IMR-90 (cell line): ENCODE measurements at regions not wholly inside any gene's neighbourhood (a gene's known extent, or its start where the extent isn't known, plus 50 kb on each side); places are given as distances from the start of the nearest gene placed in this dataset.

Experiments
- ATAC-seq: fragments of 200-7000 bp; cut with Tn5 transposase; 2 replicates; pipeline ENCODE4 v1.9.1; 2020; ENCODE audit warnings: low read depth, mild to moderate bottlenecking, moderate library complexity
- BruUV-seq: library from RNA; stranded (reverse); fragments of 400-500 nt; replicated peaks from 2 replicates; lab custom pipeline; 2021; lab: Mats Ljungman, UMichigan
- CTCF ChIA-PET: fragments of 300-600 bp; formaldehyde crosslinking; extraction: SDS; loops from one replicate; lab custom pipeline; 2021; ENCODE audit warnings: antibody characterized with exemption; lab: Yijun Ruan, JAX
- POLR2A ChIA-PET: fragments of 300-600 bp; sonication (Branson Sonifier 250); formaldehyde crosslinking; loops from one replicate; lab custom pipeline; 2022; ENCODE audit warnings: antibody characterized with exemption; ENCODE audit not compliant: unreplicated experiment; lab: Charles Lee
- DNase-seq: peaks from one replicate; pipeline ENCODE4 v3.0.0; 2013
- H2AFZ ChIP-seq: replicated peaks from 2 replicates; pipeline ENCODE3; 2013; ENCODE audit warnings: low read length, mild to moderate bottlenecking; ENCODE audit not compliant: poor library complexity
- H2AK5ac ChIP-seq: 2 replicates; pipeline ENCODE4 v1.6.1; 2013; ENCODE audit warnings: low read depth, low read length, inconsistent platforms
- H2AK9ac ChIP-seq: replicated peaks from 2 replicates; pipeline ENCODE3; 2013; ENCODE audit warnings: mild to moderate bottlenecking, low read depth, low read length, moderate library complexity; ENCODE audit not compliant: poor library complexity
- H2BK120ac ChIP-seq: 2 replicates; pipeline ENCODE4 v1.6.1; 2013; ENCODE audit warnings: low read depth, low read length, inconsistent platforms
- H2BK15ac ChIP-seq: 3 replicates; pipeline ENCODE4 v1.6.1; 2013; ENCODE audit warnings: low read depth, low read length, inconsistent platforms
- H2BK20ac ChIP-seq: 2 replicates; pipeline ENCODE4 v1.6.1; 2013; ENCODE audit warnings: low read depth, mild to moderate bottlenecking, inconsistent platforms, low read length, moderate library complexity
- H2BK5ac ChIP-seq: 2 replicates; pipeline ENCODE4 v1.6.1; 2013; ENCODE audit warnings: mild to moderate bottlenecking, low read depth, low read length, inconsistent platforms; ENCODE audit not compliant: poor library complexity, severe bottlenecking
- H3K14ac ChIP-seq: replicated peaks from 2 replicates; pipeline ENCODE4 v1.6.1; 2013; ENCODE audit warnings: low read depth, low read length, inconsistent platforms
- H3K18ac ChIP-seq: 2 replicates; pipeline ENCODE4 v1.6.1; 2013; ENCODE audit warnings: low read depth, low read length, control low read depth
- H3K23ac ChIP-seq: 2 replicates; pipeline ENCODE4 v1.6.1; 2013; ENCODE audit warnings: low read depth, low read length, inconsistent platforms
- H3K27ac ChIP-seq: 2 replicates; pipeline ENCODE4 v1.5.1; 2013; ENCODE audit warnings: mild to moderate bottlenecking, control low read depth, low read length; ENCODE audit not compliant: insufficient read depth
- H3K27me3 ChIP-seq: 2 replicates; pipeline ENCODE4 v1.6.1; 2013; ENCODE audit warnings: low read length; ENCODE audit not compliant: control insufficient read depth, insufficient read depth
- H3K36me3 ChIP-seq: 2 replicates; pipeline ENCODE4 v1.6.1; 2013; ENCODE audit warnings: low read length, mixed read lengths; ENCODE audit not compliant: control insufficient read depth, insufficient read depth
- H3K4ac ChIP-seq: 2 replicates; pipeline ENCODE4 v1.6.1; 2013; ENCODE audit warnings: low read depth, low read length, inconsistent platforms
- H3K4me1 ChIP-seq: 2 replicates; pipeline ENCODE4 v1.6.1; 2013; ENCODE audit warnings: low read length, mixed read lengths; ENCODE audit not compliant: control insufficient read depth, insufficient read depth
- H3K4me2 ChIP-seq: 2 replicates; pipeline ENCODE4 v1.6.1; 2013; ENCODE audit warnings: low read depth, mild to moderate bottlenecking, control low read depth, low read length, moderate library complexity
- H3K4me3 ChIP-seq: 2 replicates; pipeline ENCODE4 v1.5.1; 2013; ENCODE audit warnings: low read depth, mild to moderate bottlenecking, control low read depth, low read length, moderate library complexity; ENCODE audit not compliant: insufficient read depth
- H3K56ac ChIP-seq: 2 replicates; pipeline ENCODE4 v1.6.1; 2013; ENCODE audit warnings: low read length, inconsistent platforms; ENCODE audit not compliant: insufficient read depth; ENCODE audit errors: extremely low read depth
- H3K79me1 ChIP-seq, 2 experiments: 2 replicates each; pipeline ENCODE4 v1.6.1; 2013; ENCODE audit warnings: low read length in 2 of 2, inconsistent platforms in 1 of 2, low read depth in 1 of 2
- H3K9ac ChIP-seq: 2 replicates; pipeline ENCODE4 v1.6.1; 2013; ENCODE audit warnings: low read depth, low read length, control low read depth
- H3K9me1 ChIP-seq: 2 replicates; pipeline ENCODE4 v1.6.1; 2013; ENCODE audit warnings: low read length, inconsistent platforms; ENCODE audit not compliant: insufficient read depth
- H3K9me3 ChIP-seq: 2 replicates; pipeline ENCODE4 v1.6.1; 2013; ENCODE audit warnings: low read length; ENCODE audit not compliant: control insufficient read depth, insufficient read depth
- H4K20me1 ChIP-seq: 2 replicates; pipeline ENCODE4 v1.6.1; 2013; ENCODE audit warnings: low read length, inconsistent platforms; ENCODE audit not compliant: insufficient read depth
- H4K5ac ChIP-seq: 2 replicates; pipeline ENCODE4 v1.6.1; 2013; ENCODE audit warnings: mild to moderate bottlenecking, low read depth, low read length, control low read depth
- H4K8ac ChIP-seq, 2 experiments: 2 replicates each; pipeline ENCODE4 v1.6.1; 2013; ENCODE audit warnings: low read depth in 2 of 2, low read length in 2 of 2, control low read depth in 1 of 2, inconsistent platforms in 1 of 2
- H4K91ac ChIP-seq: 2 replicates; pipeline ENCODE4 v1.6.1; 2013; ENCODE audit warnings: low read depth, low read length, inconsistent platforms; ENCODE audit not compliant: insufficient read depth
- FOS ChIP-seq: fragments of 150-350 bp; IDR thresholded peaks from 2 replicates; pipeline ENCODE4 v1.6.1; 2016; ENCODE audit warnings: low read depth, low read length
- MAFK ChIP-seq: IDR thresholded peaks from 2 replicates; pipeline ENCODE4 v1.6.1; 2012; ENCODE audit warnings: low read depth, low read length, improper control_type of control experiment
- NFE2L2 ChIP-seq: fragments of 150-350 bp; IDR thresholded peaks from 2 replicates; pipeline ENCODE4 v1.6.1; 2016; ENCODE audit warnings: low read depth, mild to moderate bottlenecking, low read length
- POLR2A ChIP-seq: IDR thresholded peaks from 2 replicates; pipeline ENCODE4 v1.6.1; 2012; ENCODE audit warnings: mild to moderate bottlenecking, low read depth, low read length
- WGBS, 2 experiments: methylation state at CpG; one replicate each; pipeline versions ENCODE4 v1.1.5 to v1.1.7; 2013; ENCODE audit warnings: missing lambda C conversion rate in 2 of 2; ENCODE audit not compliant: insufficient read length in 1 of 2; ENCODE audit errors: extremely low coverage in 2 of 2; 5-methylcytosine and 5-hydroxymethylcytosine counted together
- dilution Hi-C: fragments of 300-500 bp; cut with HindIII; formaldehyde crosslinking; loops from one replicate; pipeline ENCODE4 v1.14.3; 2018; ENCODE audit warnings: low sequenced_read_pairs; ENCODE audit not compliant: unreplicated experiment
- in situ Hi-C: fragments of 300-500 bp; cut with MboI; formaldehyde crosslinking; loops from 3 replicates; pipeline ENCODE4 v1.14.3; 2019; ENCODE audit warnings: low sequenced_read_pairs, inconsistent platforms, mixed read lengths
- intact Hi-C: fragments of 100-400 bp; cut with micrococcal nuclease; formaldehyde crosslinking; loops from 2 replicates; pipeline ENCODE4 v1.10.0; 2022

GRCh38 chr13:72261732-72262131 is 394.7 kb upstream of the DACH1 start:
- H3K56ac ChIP-seq, result no peak overlapping the region
- H2BK120ac ChIP-seq, result no peak overlapping the region
- no peak overlapping the region for H2AK9ac ChIP-seq
- ATAC-seq (no peak), DNase-seq (no peak)
- no peak overlapping the region for H3K14ac ChIP-seq
- no peaks in the 10 kb centered on the region for H4K20me1 ChIP-seq
- no peak overlapping the region for H3K4me2 ChIP-seq
- H2AFZ ChIP-seq, result no peak overlapping the region
- no peak overlapping the region for H4K8ac ChIP-seq
- H3K27me3 ChIP-seq, result no peaks in the 10 kb centered on the region
- no peak overlapping the region for H3K4me3 ChIP-seq
- H3K4ac ChIP-seq, result no peak overlapping the region
- H3K23ac ChIP-seq, result no peak overlapping the region
- intact Hi-C loops (no loop called here), dilution Hi-C loops (no loop called here), in situ Hi-C loops (no loop called here)
- CTCF ChIA-PET, result interaction anchor here (0.6 kb wide), 1 partner anchor 11 kb away, joined by 3 read pairs; no protein-coding TSS in a partner anchor
- H3K4me1 ChIP-seq, result no peaks in the 10 kb centered on the region
- no peak overlapping the region for H3K18ac ChIP-seq
- peaks cover 2% of the 10 kb centered on the region; the same call in 1 of the 2 replicates for H3K9me3 ChIP-seq
- H2BK15ac ChIP-seq, result no peak overlapping the region
- no peaks in the 10 kb centered on the region for H3K79me1 ChIP-seq
- H3K9ac ChIP-seq, result no peak overlapping the region
- H4K91ac ChIP-seq, result no peak overlapping the region
- no peak overlapping the region for H2BK5ac ChIP-seq
- no peaks in the 10 kb centered on the region for H3K9me1 ChIP-seq
- no peak overlapping the region for H4K5ac ChIP-seq
- no peaks in the 10 kb centered on the region for H3K36me3 ChIP-seq
- no peak overlapping the region for H2BK20ac ChIP-seq
- no CpG with 5 or more reads among the region's 1 CpG for WGBS, 2 experiments
- H2AK5ac ChIP-seq, result no peak overlapping the region
- POLR2A ChIA-PET, result no interaction called here
- no TSS peak for BruUV-seq
- H3K27ac ChIP-seq, result no peak overlapping the region
- TF ChIP-seq POLR2A (no peak), MAFK (peak; percentile 68), NFE2L2 (no peak), FOS (no peak)
